ENCODE measurements at regions not wholly inside any gene's neighbourhood (a gene's known extent, or its start where the extent isn't known, plus 50 kb on each side); places are given as distances from the start of the nearest gene placed in this dataset.

DNA sequence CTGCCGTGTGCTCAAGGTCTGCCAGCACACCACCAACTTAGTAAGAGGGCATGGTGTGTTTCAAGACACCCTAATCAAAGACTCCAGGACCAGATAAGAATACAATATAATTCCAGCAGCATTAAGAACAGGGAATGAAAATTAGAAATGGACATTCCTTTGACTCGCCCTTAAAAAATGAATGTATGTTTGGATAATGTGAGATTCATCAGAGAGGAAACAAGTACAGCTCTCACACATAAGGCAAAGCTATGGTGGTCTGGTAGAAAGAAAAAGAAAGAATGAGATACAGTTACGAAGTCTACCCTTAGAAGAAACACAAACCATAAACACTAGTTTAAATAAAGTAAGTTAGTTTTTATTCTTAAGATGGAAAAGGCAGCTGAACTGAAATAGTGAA, 174.8 kb upstream of the ANK3 start:
- TF ChIP-seq, protein P1, sequence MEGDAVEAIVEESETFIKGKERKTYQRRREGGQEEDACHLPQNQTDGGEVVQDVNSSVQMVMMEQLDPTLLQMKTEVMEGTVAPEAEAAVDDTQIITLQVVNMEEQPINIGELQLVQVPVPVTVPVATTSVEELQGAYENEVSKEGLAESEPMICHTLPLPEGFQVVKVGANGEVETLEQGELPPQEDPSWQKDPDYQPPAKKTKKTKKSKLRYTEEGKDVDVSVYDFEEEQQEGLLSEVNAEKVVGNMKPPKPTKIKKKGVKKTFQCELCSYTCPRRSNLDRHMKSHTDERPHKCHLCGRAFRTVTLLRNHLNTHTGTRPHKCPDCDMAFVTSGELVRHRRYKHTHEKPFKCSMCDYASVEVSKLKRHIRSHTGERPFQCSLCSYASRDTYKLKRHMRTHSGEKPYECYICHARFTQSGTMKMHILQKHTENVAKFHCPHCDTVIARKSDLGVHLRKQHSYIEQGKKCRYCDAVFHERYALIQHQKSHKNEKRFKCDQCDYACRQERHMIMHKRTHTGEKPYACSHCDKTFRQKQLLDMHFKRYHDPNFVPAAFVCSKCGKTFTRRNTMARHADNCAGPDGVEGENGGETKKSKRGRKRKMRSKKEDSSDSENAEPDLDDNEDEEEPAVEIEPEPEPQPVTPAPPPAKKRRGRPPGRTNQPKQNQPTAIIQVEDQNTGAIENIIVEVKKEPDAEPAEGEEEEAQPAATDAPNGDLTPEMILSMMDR (IDR thresholded peaks at IDR 0.05): no peak
- TF ChIP-seq POLR2A (IDR thresholded peaks at IDR 0.05): no peak
